ENCODE measurements at regions not wholly inside any gene's neighbourhood (a gene's known extent, or its start where the extent isn't known, plus 50 kb on each side); places are given as distances from the start of the nearest gene placed in this dataset.

GRCh38 chr9:115914291-115914690 lies 239.3 kb upstream of the PAPPA start:
- intact Hi-C loops (cut with micrococcal nuclease): no loop called here
- TF ChIP-seq CTCF (IDR thresholded peaks at IDR 0.05): no peak
- ATAC-seq (no peak), DNase-seq (no peak)
- ChIA-PET CTCF (no interaction called here), POLR2A (no interaction called here)
- Mint-ChIP-seq H3K4me1 (ENCODE audit: low read depth) (no peaks in the 10 kb centered on the region), H3K9me3 (no peaks in the 10 kb centered on the region), H3K4me3 (no peak overlapping the region), H3K27me3 (no peaks in the 10 kb centered on the region), H3K27ac (no peak overlapping the region), H3K36me3 (ENCODE audit: low read depth) (no peaks in the 10 kb centered on the region)

- H3K27ac Mint-ChIP-seq: no peak overlapping the region
- no peaks in the 10 kb centered on the region for H3K4me1 Mint-ChIP-seq (ENCODE audit: low read depth)
- peaks cover 5% of the 10 kb centered on the region for H3K9me3 Mint-ChIP-seq
- POLR2A ChIA-PET: no interaction called here
- no peaks in the 10 kb centered on the region for H3K27me3 Mint-ChIP-seq
- no peak for TF ChIP-seq CTCF (IDR thresholded peaks at IDR 0.05)
- no peak for ATAC-seq
- no peak for DNase-seq
- CTCF ChIA-PET: no interaction called here
- H3K4me3 Mint-ChIP-seq: no peak overlapping the region
- intact Hi-C loops (cut with micrococcal nuclease): no loop called here
- H3K36me3 Mint-ChIP-seq (ENCODE audit: low read depth): no peaks in the 10 kb centered on the region
Measured at GRCh38 chr9:115921301-115921700, 232.3 kb upstream of the PAPPA start.

GRCh38 chr9:115922444-115922843 lies 231.1 kb upstream of the PAPPA start:
- Mint-ChIP-seq H3K4me1 (ENCODE audit: low read depth) (no peaks in the 10 kb centered on the region), H3K27ac (no peak overlapping the region), H3K9me3 (peaks cover 12% of the 10 kb centered on the region), H3K4me3 (no peak overlapping the region), H3K27me3 (no peaks in the 10 kb centered on the region), H3K36me3 (ENCODE audit: low read depth) (no peaks in the 10 kb centered on the region)
- no peak for DNase-seq
- ATAC-seq: no peak
- intact Hi-C loops (cut with micrococcal nuclease): no loop called here
- CTCF ChIA-PET: no interaction called here
- no peak for TF ChIP-seq CTCF (IDR thresholded peaks at IDR 0.05)
- POLR2A ChIA-PET: no interaction called here

- no peak for DNase-seq
- Mint-ChIP-seq H3K9me3 (peaks cover 15% of the 10 kb centered on the region), H3K27me3 (no peaks in the 10 kb centered on the region), H3K36me3 (ENCODE audit: low read depth) (no peaks in the 10 kb centered on the region), H3K27ac (no peak overlapping the region), H3K4me3 (no peak overlapping the region), H3K4me1 (ENCODE audit: low read depth) (no peaks in the 10 kb centered on the region)
- no peak for TF ChIP-seq CTCF (IDR thresholded peaks at IDR 0.05)
- intact Hi-C loops (cut with micrococcal nuclease): no loop called here
- ChIA-PET CTCF (no interaction called here), POLR2A (no interaction called here)
- no peak for ATAC-seq
Measured at GRCh38 chr9:115923410-115923809, 230.2 kb upstream of the PAPPA start.

- intact Hi-C loops (cut with micrococcal nuclease): no loop called here
- Mint-ChIP-seq H3K4me1 (ENCODE audit: low read depth) (no peaks in the 10 kb centered on the region), H3K4me3 (no peak overlapping the region), H3K27ac (no peak overlapping the region), H3K36me3 (ENCODE audit: low read depth) (no peaks in the 10 kb centered on the region), H3K27me3 (no peaks in the 10 kb centered on the region), H3K9me3 (peaks cover 15% of the 10 kb centered on the region)
- ChIA-PET POLR2A (no interaction called here), CTCF (no interaction called here)
- no peak for TF ChIP-seq CTCF (IDR thresholded peaks at IDR 0.05)
- ATAC-seq (no peak), DNase-seq (no peak)
Measured at GRCh38 chr9:115923903-115924668, 229.5 kb upstream of the PAPPA start.

All from activated CD8-positive, alpha-beta T cell treated with anti-CD3 and anti-CD28 coated beads for 36 hours (primary cell).